ENCODE measurements at regions not wholly inside any gene's neighbourhood (a gene's known extent, or its start where the extent isn't known, plus 50 kb on each side); places are given as distances from the start of the nearest gene placed in this dataset.
"Not testable (repeated sequence)": the region's sequence is repeated elsewhere in the genome, so short reads cannot be mapped to it uniquely, and the experiment has no call there.

- DNase-seq (ENCODE audit: low read depth in 2 of 3, low spot score in 2 of 3), result no peak
Measured at GRCh38 chr6:126202707-126203106, 137.2 kb upstream of the CENPW start.

- no peak for DNase-seq (ENCODE audit: low read depth in 2 of 3, low spot score in 2 of 3)
Measured at GRCh38 chr6:126204126-126204525, 135.8 kb upstream of the CENPW start.

GRCh38 chr6:126204598-126204997, 135.3 kb upstream of the CENPW start:
- DNase-seq (ENCODE audit: low read depth in 2 of 3, low spot score in 2 of 3), result no peak

GRCh38 chr6:126206504-126207246, 133.2 kb upstream of the CENPW start:
- DNase-seq (ENCODE audit: low read depth in 2 of 3, low spot score in 2 of 3), result no peak

GRCh38 chr6:126210398-126211075, 129.4 kb upstream of the CENPW start:
- DNase-seq (ENCODE audit: low read depth in 2 of 3, low spot score in 2 of 3), result no peak

- no peak for DNase-seq (ENCODE audit: low read depth in 2 of 3, low spot score in 2 of 3)
Measured at GRCh38 chr6:126217497-126217896, 122.4 kb upstream of the CENPW start.

GRCh38 chr6:126220901-126221300, 119.0 kb upstream of the CENPW start:
- DNase-seq (ENCODE audit: low read depth in 2 of 3, low spot score in 2 of 3), result not testable (repeated sequence)

GRCh38 chr6:126227833-126228702, 111.8 kb upstream of the CENPW start:
- DNase-seq (ENCODE audit: low read depth in 2 of 3, low spot score in 2 of 3), result no peak

- DNase-seq (ENCODE audit: low read depth in 2 of 3, low spot score in 2 of 3), result no peak
Measured at GRCh38 chr6:126232671-126233070, 107.2 kb upstream of the CENPW start.

GRCh38 chr6:126233192-126233591, 106.7 kb upstream of the CENPW start:
- DNase-seq (ENCODE audit: low read depth in 2 of 3, low spot score in 2 of 3), result no peak

- DNase-seq (ENCODE audit: low read depth in 2 of 3, low spot score in 2 of 3), result no peak
Measured at GRCh38 chr6:126235363-126235762, 104.6 kb upstream of the CENPW start.

GRCh38 chr6:126245077-126245476, 94.8 kb upstream of the CENPW start:
- no peak for DNase-seq (ENCODE audit: low read depth in 2 of 3, low spot score in 2 of 3)

- DNase-seq (ENCODE audit: low read depth in 2 of 3, low spot score in 2 of 3), result no peak
Measured at GRCh38 chr6:126252154-126252553, 87.8 kb upstream of the CENPW start.

- DNase-seq (ENCODE audit: low read depth in 2 of 3, low spot score in 2 of 3), result no peak
Measured at GRCh38 chr6:126253431-126253830, 86.5 kb upstream of the CENPW start.

- DNase-seq (ENCODE audit: low read depth in 2 of 3, low spot score in 2 of 3), result no peak
Measured at GRCh38 chr6:126258150-126258549, 81.8 kb upstream of the CENPW start.

GRCh38 chr6:126261792-126262421, 78.0 kb upstream of the CENPW start:
- DNase-seq (ENCODE audit: low read depth in 2 of 3, low spot score in 2 of 3), result no peak

- DNase-seq (ENCODE audit: low read depth in 2 of 3, low spot score in 2 of 3), result no peak
Measured at GRCh38 chr6:126264265-126264664, 75.7 kb upstream of the CENPW start.

GRCh38 chr6:126266664-126267063, 73.3 kb upstream of the CENPW start:
- DNase-seq (ENCODE audit: low read depth in 2 of 3, low spot score in 2 of 3), result no peak

GRCh38 chr6:126267626-126268025, 72.3 kb upstream of the CENPW start:
- peak in 2 of 3 donors; percentile 2 to 51 for DNase-seq (ENCODE audit: low read depth in 2 of 3, low spot score in 2 of 3)

GRCh38 chr6:126268092-126268491, 71.8 kb upstream of the CENPW start:
- DNase-seq (ENCODE audit: low read depth in 2 of 3, low spot score in 2 of 3), result peak in 2 of 3 donors; percentile 35 to 53

- no peak for DNase-seq (ENCODE audit: low read depth in 2 of 3, low spot score in 2 of 3)
Measured at GRCh38 chr6:126280287-126280686, 59.6 kb upstream of the CENPW start.
